H9 (cell line): ENCODE measurements at regions not wholly inside any gene's neighbourhood (a gene's known extent, or its start where the extent isn't known, plus 50 kb on each side); places are given as distances from the start of the nearest gene placed in this dataset.

Experiments
- DNase-seq: peaks from one replicate; pipeline ENCODE4 v3.0.0-alpha.2; 2017
- H2AFZ ChIP-seq: one replicate; pipeline ENCODE4 v1.6.1; 2013; ENCODE audit warnings: mild to moderate bottlenecking, low read length, control low read depth, moderate library complexity
- H2AK5ac ChIP-seq: 2 replicates; pipeline ENCODE4 v1.6.1; 2013; ENCODE audit warnings: low read length, control low read depth, mixed read lengths; ENCODE audit not compliant: insufficient read length
- H2BK120ac ChIP-seq: one replicate; pipeline ENCODE4 v1.6.1; 2013; ENCODE audit warnings: low read depth, mild to moderate bottlenecking, low read length, control low read depth, inconsistent platforms; ENCODE audit not compliant: poor library complexity, severe bottlenecking
- H2BK12ac ChIP-seq: 2 replicates; pipeline ENCODE4 v1.6.1; 2013; ENCODE audit warnings: low read length, control low read depth, mixed read lengths, low read depth; ENCODE audit not compliant: insufficient read length
- H2BK15ac ChIP-seq: 2 replicates; pipeline ENCODE4 v1.6.1; 2013; ENCODE audit warnings: low read depth, low read length, control low read depth
- H2BK20ac ChIP-seq: one replicate; pipeline ENCODE4 v1.6.1; 2013; ENCODE audit warnings: low read depth, mild to moderate bottlenecking, low read length, control low read depth, inconsistent platforms; ENCODE audit not compliant: poor library complexity, severe bottlenecking
- H2BK5ac ChIP-seq: 2 replicates; pipeline ENCODE4 v1.6.1; 2013; ENCODE audit warnings: low read length, control low read depth, mixed read lengths; ENCODE audit not compliant: insufficient read length
- H3K14ac ChIP-seq: 2 replicates; pipeline ENCODE4 v1.6.1; 2013; ENCODE audit warnings: low read length, control low read depth; ENCODE audit not compliant: insufficient read depth
- H3K18ac ChIP-seq: 2 replicates; pipeline ENCODE4 v1.6.1; 2013; ENCODE audit warnings: low read depth, mild to moderate bottlenecking, mixed read lengths, low read length, control low read depth; ENCODE audit not compliant: insufficient read length
- H3K23ac ChIP-seq: 2 replicates; pipeline ENCODE4 v1.6.1; 2013; ENCODE audit warnings: low read length, control low read depth, mixed read lengths, low read depth; ENCODE audit not compliant: insufficient read length
- H3K23me2 ChIP-seq: 2 replicates; pipeline ENCODE4 v1.6.1; 2013; ENCODE audit warnings: low read depth, mild to moderate bottlenecking, mixed read lengths, low read length, control low read depth; ENCODE audit not compliant: insufficient read length, poor library complexity, severe bottlenecking
- H3K27ac ChIP-seq: 2 replicates; pipeline ENCODE4 v1.5.1; 2013; ENCODE audit warnings: low read length, control low read depth, mixed read lengths, low read depth; ENCODE audit not compliant: insufficient read length
- H3K27me3 ChIP-seq: 2 replicates; pipeline ENCODE4 v1.6.1; 2013; ENCODE audit warnings: low read length, control low read depth, inconsistent platforms; ENCODE audit not compliant: insufficient read depth
- H3K4ac ChIP-seq: 2 replicates; pipeline ENCODE4 v1.6.1; 2013; ENCODE audit warnings: low read depth, mild to moderate bottlenecking, control low read depth, inconsistent platforms, low read length, moderate library complexity
- H3K4me1 ChIP-seq: 2 replicates; pipeline ENCODE4 v1.6.1; 2013; ENCODE audit warnings: low read length, control low read depth, inconsistent platforms; ENCODE audit not compliant: insufficient read depth
- H3K4me2 ChIP-seq: 2 replicates; pipeline ENCODE4 v1.6.1; 2013; ENCODE audit warnings: low read length, control low read depth, mixed read lengths; ENCODE audit not compliant: insufficient read length, insufficient read depth
- H3K56ac ChIP-seq: 2 replicates; pipeline ENCODE4 v1.6.1; 2013; ENCODE audit warnings: low read depth, mild to moderate bottlenecking, mixed read lengths, low read length, control low read depth; ENCODE audit not compliant: insufficient read length
- H3K79me1 ChIP-seq: 2 replicates; pipeline ENCODE4 v1.6.1; 2013; ENCODE audit warnings: low read depth, mild to moderate bottlenecking, moderate library complexity, low read length, control low read depth, inconsistent platforms; ENCODE audit not compliant: insufficient read depth, poor library complexity, severe bottlenecking
- H3K79me2 ChIP-seq: 2 replicates; pipeline ENCODE4 v1.6.1; 2013; ENCODE audit warnings: low read length, control low read depth, inconsistent platforms; ENCODE audit not compliant: insufficient read depth
- H3K9ac ChIP-seq: 2 replicates; pipeline ENCODE4 v1.6.1; 2013; ENCODE audit warnings: low read length, control low read depth, mixed read lengths; ENCODE audit not compliant: insufficient read length; ENCODE audit errors: extremely low read depth
- H3K9me3 ChIP-seq: one replicate; pipeline ENCODE4 v1.6.1; 2013; ENCODE audit warnings: low read depth, low read length, inconsistent platforms; ENCODE audit not compliant: control insufficient read depth
- H3T11ph ChIP-seq: one replicate; pipeline ENCODE4 v1.6.1; 2013; ENCODE audit warnings: mild to moderate bottlenecking, low read length, control low read depth, inconsistent platforms
- H4K20me1 ChIP-seq: one replicate; pipeline ENCODE4 v1.6.1; 2013; ENCODE audit not compliant: control insufficient read depth, insufficient read length, insufficient read depth
- H4K5ac ChIP-seq: 2 replicates; pipeline ENCODE4 v1.6.1; 2013; ENCODE audit warnings: low read depth, mild to moderate bottlenecking, mixed read lengths, low read length, control low read depth; ENCODE audit not compliant: insufficient read length
- H4K8ac ChIP-seq: replicated peaks from 2 replicates; pipeline ENCODE4 v1.6.1; 2013; ENCODE audit warnings: low read length, control low read depth, mixed read lengths, low read depth; ENCODE audit not compliant: insufficient read length
- H4K91ac ChIP-seq: 2 replicates; pipeline ENCODE4 v1.6.1; 2013; ENCODE audit warnings: low read depth, mild to moderate bottlenecking, moderate library complexity, mixed read lengths, low read length, control low read depth; ENCODE audit not compliant: insufficient read length
- H3K27ac Mint-ChIP-seq, 3 experiments: 2 replicates in 2 of 3; 3 replicates in 1 of 3; pipeline ENCODE4 v1.8.0; 2020 to 2021; ENCODE audit warnings: mixed read lengths in 3 of 3, mild to moderate bottlenecking in 1 of 3, moderate library complexity in 1 of 3
- H3K27me3 Mint-ChIP-seq: 2 replicates; pipeline ENCODE4 v1.8.0; 2021; ENCODE audit warnings: low read depth, mild to moderate bottlenecking, moderate library complexity, mixed read lengths
- H3K36me3 Mint-ChIP-seq, 3 experiments: 2 replicates in 2 of 3; 3 replicates in 1 of 3; pipeline ENCODE4 v1.8.0; 2020 to 2021; ENCODE audit warnings: low read depth in 3 of 3, mixed read lengths in 3 of 3; ENCODE audit not compliant: insufficient read depth in 1 of 3
- H3K4me1 Mint-ChIP-seq, 2 experiments: 2 replicates each; pipeline ENCODE4 v1.8.0; 2020; ENCODE audit warnings: mixed read lengths in 2 of 2
- H3K4me3 Mint-ChIP-seq, 2 experiments: 2 replicates in 1 of 2; 3 replicates in 1 of 2; pipeline ENCODE4 v1.8.0; 2020 to 2021; ENCODE audit warnings: mild to moderate bottlenecking in 2 of 2, mixed read lengths in 2 of 2, moderate library complexity in 1 of 2
- H3K9me3 Mint-ChIP-seq, 2 experiments: 2 replicates in 1 of 2; 3 replicates in 1 of 2; pipeline ENCODE4 v1.8.0; 2020; ENCODE audit warnings: mild to moderate bottlenecking in 2 of 2, mixed read lengths in 2 of 2, moderate library complexity in 1 of 2
- WGBS: extraction: QIAGEN DNeasy Blood & Tissue Kit; methylation state at CpG from one replicate; pipeline ENCODE4 v1.1.7; 2013; ENCODE audit warnings: missing lambda C conversion rate, low lambda C conversion rate, mixed read lengths; ENCODE audit not compliant: insufficient read length; ENCODE audit errors: extremely low coverage; 5-methylcytosine and 5-hydroxymethylcytosine counted together
- TF ChIP-seq, protein P1 (sequence below): fragments of 200-600 bp; sonication (generic); conservative IDR thresholded peaks from 3 replicates; pipeline ENCODE4 v1.8.0; 2021; ENCODE audit warnings: antibody characterized with exemption, mild to moderate bottlenecking

GRCh38 chr10:128869101-128869749 is 597.8 kb upstream of the MGMT start:
- Histone ChIP-seq H2BK20ac (no peak overlapping the region), H4K20me1 (no peaks in the 10 kb centered on the region), H3K4me2 (no peak overlapping the region), H3K18ac (no peak overlapping the region), H3K79me2 (no peaks in the 10 kb centered on the region), H4K5ac (no peak overlapping the region), H4K91ac (no peak overlapping the region), H3K9me3 (no peaks in the 10 kb centered on the region), H4K8ac (no peak overlapping the region), H3K9ac (no peak overlapping the region), H3T11ph (no peak overlapping the region), H3K4me1 (no peaks in the 10 kb centered on the region), H2BK12ac (no peak overlapping the region), H3K56ac (no peak overlapping the region), H3K27me3 (no peaks in the 10 kb centered on the region), H2BK5ac (no peak overlapping the region), H3K79me1 (no peaks in the 10 kb centered on the region), H3K23me2 (no peaks in the 10 kb centered on the region), H3K23ac (no peak overlapping the region), H2AK5ac (no peak overlapping the region), H3K4ac (no peak overlapping the region), H2BK15ac (no peak overlapping the region), H3K27ac (no peak overlapping the region), H3K14ac (no peak overlapping the region), H2AFZ (no peak overlapping the region), H2BK120ac (no peak overlapping the region)
- Mint-ChIP-seq H3K4me1 (peaks cover 4 to 6% of the 10 kb centered on the region in 2 experiments; a peak in 3 of 4 replicates), H3K4me3 (no peak overlapping the region), H3K27ac (no peak overlapping the region; a peak in 1 of 7 replicates), H3K27me3 (no peaks in the 10 kb centered on the region), H3K36me3 (no peaks in the 10 kb centered on the region), H3K9me3 (no peaks in the 10 kb centered on the region; a peak in 2 of 5 replicates)
- WGBS, result no CpG with 5 or more reads among the region's 15 CpGs
- no peak for DNase-seq
- TF ChIP-seq, protein P1, sequence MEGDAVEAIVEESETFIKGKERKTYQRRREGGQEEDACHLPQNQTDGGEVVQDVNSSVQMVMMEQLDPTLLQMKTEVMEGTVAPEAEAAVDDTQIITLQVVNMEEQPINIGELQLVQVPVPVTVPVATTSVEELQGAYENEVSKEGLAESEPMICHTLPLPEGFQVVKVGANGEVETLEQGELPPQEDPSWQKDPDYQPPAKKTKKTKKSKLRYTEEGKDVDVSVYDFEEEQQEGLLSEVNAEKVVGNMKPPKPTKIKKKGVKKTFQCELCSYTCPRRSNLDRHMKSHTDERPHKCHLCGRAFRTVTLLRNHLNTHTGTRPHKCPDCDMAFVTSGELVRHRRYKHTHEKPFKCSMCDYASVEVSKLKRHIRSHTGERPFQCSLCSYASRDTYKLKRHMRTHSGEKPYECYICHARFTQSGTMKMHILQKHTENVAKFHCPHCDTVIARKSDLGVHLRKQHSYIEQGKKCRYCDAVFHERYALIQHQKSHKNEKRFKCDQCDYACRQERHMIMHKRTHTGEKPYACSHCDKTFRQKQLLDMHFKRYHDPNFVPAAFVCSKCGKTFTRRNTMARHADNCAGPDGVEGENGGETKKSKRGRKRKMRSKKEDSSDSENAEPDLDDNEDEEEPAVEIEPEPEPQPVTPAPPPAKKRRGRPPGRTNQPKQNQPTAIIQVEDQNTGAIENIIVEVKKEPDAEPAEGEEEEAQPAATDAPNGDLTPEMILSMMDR, result no peak
